Chondrocyte (in vitro differentiated cells): ENCODE measurements at regions not wholly inside any gene's neighbourhood (a gene's known extent, or its start where the extent isn't known, plus 50 kb on each side); places are given as distances from the start of the nearest gene placed in this dataset.

ENCODE experiments used
- DNase-seq: peaks from one replicate; pipeline ENCODE4 v3.0.0; 2021; ENCODE audit warnings: mixed read lengths, low spot score
- H3K27ac Mint-ChIP-seq: one replicate; pipeline ENCODE4 v1.8.0; 2021; ENCODE audit warnings: mild to moderate bottlenecking, moderate library complexity, mixed read lengths; ENCODE audit not compliant: unreplicated experiment
- H3K27me3 Mint-ChIP-seq: 2 replicates; pipeline ENCODE4 v1.8.0; 2021; ENCODE audit warnings: low read depth, mixed read lengths
- H3K36me3 Mint-ChIP-seq: 2 replicates; pipeline ENCODE4 v1.8.0; 2021; ENCODE audit warnings: low read depth, mixed read lengths
- H3K4me1 Mint-ChIP-seq: 2 replicates; pipeline ENCODE4 v1.8.0; 2021; ENCODE audit warnings: low read depth, mild to moderate bottlenecking, mixed read lengths
- H3K4me3 Mint-ChIP-seq: one replicate; pipeline ENCODE4 v1.8.0; 2021; ENCODE audit warnings: mild to moderate bottlenecking, moderate library complexity, mixed read lengths; ENCODE audit not compliant: unreplicated experiment
- H3K9me3 Mint-ChIP-seq: 2 replicates; pipeline ENCODE4 v1.8.0; 2021; ENCODE audit warnings: low read depth, mixed read lengths
- TF ChIP-seq, protein P1 (sequence below): fragments of 200-600 bp; sonication (generic); IDR thresholded peaks from 2 replicates; pipeline ENCODE4 v1.5.0; 2021; ENCODE audit warnings: antibody characterized with exemption, mild to moderate bottlenecking, moderate library complexity

- H3K27ac Mint-ChIP-seq = no peak overlapping the region
- peaks cover 12% of the 10 kb centered on the region for H3K4me1 Mint-ChIP-seq
- H3K36me3 Mint-ChIP-seq = no peaks in the 10 kb centered on the region
- no peak overlapping the region for H3K4me3 Mint-ChIP-seq
- no peaks in the 10 kb centered on the region for H3K27me3 Mint-ChIP-seq
- H3K9me3 Mint-ChIP-seq = no peaks in the 10 kb centered on the region
- DNase-seq = no peak
- TF ChIP-seq, protein P1, sequence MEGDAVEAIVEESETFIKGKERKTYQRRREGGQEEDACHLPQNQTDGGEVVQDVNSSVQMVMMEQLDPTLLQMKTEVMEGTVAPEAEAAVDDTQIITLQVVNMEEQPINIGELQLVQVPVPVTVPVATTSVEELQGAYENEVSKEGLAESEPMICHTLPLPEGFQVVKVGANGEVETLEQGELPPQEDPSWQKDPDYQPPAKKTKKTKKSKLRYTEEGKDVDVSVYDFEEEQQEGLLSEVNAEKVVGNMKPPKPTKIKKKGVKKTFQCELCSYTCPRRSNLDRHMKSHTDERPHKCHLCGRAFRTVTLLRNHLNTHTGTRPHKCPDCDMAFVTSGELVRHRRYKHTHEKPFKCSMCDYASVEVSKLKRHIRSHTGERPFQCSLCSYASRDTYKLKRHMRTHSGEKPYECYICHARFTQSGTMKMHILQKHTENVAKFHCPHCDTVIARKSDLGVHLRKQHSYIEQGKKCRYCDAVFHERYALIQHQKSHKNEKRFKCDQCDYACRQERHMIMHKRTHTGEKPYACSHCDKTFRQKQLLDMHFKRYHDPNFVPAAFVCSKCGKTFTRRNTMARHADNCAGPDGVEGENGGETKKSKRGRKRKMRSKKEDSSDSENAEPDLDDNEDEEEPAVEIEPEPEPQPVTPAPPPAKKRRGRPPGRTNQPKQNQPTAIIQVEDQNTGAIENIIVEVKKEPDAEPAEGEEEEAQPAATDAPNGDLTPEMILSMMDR = no peak
These were observed 394.2 kb upstream of the TNP1 start for GRCh38 chr2:217254111-217254510.

DNA sequence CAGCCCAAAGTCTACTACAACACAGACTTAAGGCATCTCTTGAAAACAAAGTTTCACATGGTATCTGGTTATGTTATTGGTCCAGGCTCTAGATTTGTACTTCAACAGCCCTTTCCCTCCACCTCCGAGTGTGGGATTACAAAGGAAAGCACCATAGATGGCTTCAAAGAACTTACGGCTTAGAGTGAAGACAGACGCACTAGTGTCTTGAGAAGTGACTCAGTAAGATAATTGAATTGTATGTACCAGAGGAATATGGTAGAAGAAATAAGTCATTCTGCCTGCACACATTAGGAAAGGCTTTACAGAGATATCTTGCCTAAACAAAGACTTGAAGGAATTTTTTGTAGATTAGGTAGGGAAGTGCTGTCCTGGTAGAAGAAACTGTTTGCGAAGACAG is 392.3 kb upstream of the TNP1 start:
- DNase-seq = no peak
- H3K36me3 Mint-ChIP-seq = no peaks in the 10 kb centered on the region
- no peaks in the 10 kb centered on the region for H3K9me3 Mint-ChIP-seq
- TF ChIP-seq, protein P1 = no peak
- H3K4me1 Mint-ChIP-seq = peaks cover 12% of the 10 kb centered on the region
- no peak overlapping the region for H3K27ac Mint-ChIP-seq
- no peaks in the 10 kb centered on the region for H3K27me3 Mint-ChIP-seq
- no peak overlapping the region for H3K4me3 Mint-ChIP-seq

DNA sequence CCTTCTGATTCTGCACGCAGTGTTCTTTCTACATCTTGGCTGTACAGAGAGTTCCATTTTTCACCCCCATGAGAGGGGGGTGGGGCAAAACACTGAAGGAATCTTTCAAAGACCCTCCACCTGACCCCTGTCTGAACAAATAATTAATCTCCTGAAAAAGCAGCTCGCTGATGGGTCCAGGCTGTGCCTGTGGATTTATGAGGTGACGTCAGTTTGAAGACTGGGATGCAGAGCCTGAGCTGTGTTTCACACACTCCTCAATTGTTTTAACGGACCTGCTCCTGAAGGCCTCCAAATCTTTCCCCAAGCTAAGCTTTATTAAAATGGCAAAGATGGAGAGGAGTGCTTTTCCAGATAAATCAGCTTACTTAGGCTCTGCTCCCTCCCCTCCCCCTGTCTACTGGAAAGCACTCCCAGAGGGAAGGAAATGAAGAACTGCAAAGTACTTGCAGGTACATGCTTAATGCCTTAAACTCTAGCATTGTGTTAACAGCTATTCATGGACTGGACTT is 390.2 kb upstream of the TNP1 start:
- Mint-ChIP-seq H3K4me3 (no peak overlapping the region), H3K36me3 (no peaks in the 10 kb centered on the region), H3K27ac (no peak overlapping the region), H3K4me1 (peaks cover 6% of the 10 kb centered on the region), H3K27me3 (no peaks in the 10 kb centered on the region), H3K9me3 (no peaks in the 10 kb centered on the region)
- DNase-seq = no peak
- TF ChIP-seq, protein P1 = no peak

- TF ChIP-seq, protein P1 = no peak
- Mint-ChIP-seq H3K4me3 (no peak overlapping the region), H3K27me3 (no peaks in the 10 kb centered on the region), H3K9me3 (no peaks in the 10 kb centered on the region), H3K27ac (no peak overlapping the region), H3K4me1 (peaks cover 6% of the 10 kb centered on the region), H3K36me3 (no peaks in the 10 kb centered on the region)
- no peak for DNase-seq
These were observed 389.5 kb upstream of the TNP1 start for GRCh38 chr2:217249121-217250012.

GRCh38 chr2:217248312-217248935 is 388.6 kb upstream of the TNP1 start:
- peaks cover 12% of the 10 kb centered on the region for H3K4me1 Mint-ChIP-seq
- TF ChIP-seq, protein P1 = no peak

More at GRCh38 chr2:217248312-217248935, 388.6 kb upstream of the TNP1 start:
- Mint-ChIP-seq H3K9me3 (no peaks in the 10 kb centered on the region), H3K36me3 (no peaks in the 10 kb centered on the region), H3K4me3 (no peak overlapping the region), H3K27ac (no peak overlapping the region), H3K27me3 (no peaks in the 10 kb centered on the region)
- DNase-seq = peak; percentile 81
